Dedifferentiated amniotic fluid mesenchymal stem cell (primary cell): ENCODE measurements at regions not wholly inside any gene's neighbourhood (a gene's known extent, or its start where the extent isn't known, plus 50 kb on each side); places are given as distances from the start of the nearest gene placed in this dataset.

Experiments
- DNase-seq: peaks from one replicate; pipeline ENCODE4 v3.0.0-alpha.2; 2016; ENCODE audit errors: extremely low spot score

GRCh38 chr18:55850904-55851303, 262.9 kb upstream of the TCF4 start:
- DNase-seq, result no peak

- DNase-seq, result no peak
Observed at GRCh38 chr18:55849391-55849790, 261.4 kb upstream of the TCF4 start.

GRCh38 chr18:55847960-55848359, 260.0 kb upstream of the TCF4 start:
- DNase-seq, result no peak

- DNase-seq, result no peak
Observed at GRCh38 chr18:55845221-55845620, 257.2 kb upstream of the TCF4 start.

- peak; percentile 23 for DNase-seq
Observed at GRCh38 chr18:55844382-55844781, 256.4 kb upstream of the TCF4 start.

GRCh38 chr18:55841314-55841713, 253.3 kb upstream of the TCF4 start:
- DNase-seq, result no peak

GRCh38 chr18:55840601-55841170, 252.7 kb upstream of the TCF4 start:
- no peak for DNase-seq

- DNase-seq, result no peak
Observed at GRCh38 chr18:55839343-55839742, 251.4 kb upstream of the TCF4 start.

- no peak for DNase-seq
Observed at GRCh38 chr18:55838841-55839240, 250.8 kb upstream of the TCF4 start.

GRCh38 chr18:55838319-55838718, 250.3 kb upstream of the TCF4 start:
- DNase-seq, result no peak

- peak; percentile 92 for DNase-seq
Observed at GRCh38 chr18:55833543-55833942, 245.6 kb upstream of the TCF4 start.

- DNase-seq, result no peak
Observed at GRCh38 chr18:55830544-55830943, 242.6 kb upstream of the TCF4 start.

- DNase-seq, result peak; percentile 19
Observed at GRCh38 chr18:55821219-55821618, 233.2 kb upstream of the TCF4 start.

GRCh38 chr18:55819448-55819847, 231.5 kb upstream of the TCF4 start:
- no peak for DNase-seq

GRCh38 chr18:55818284-55818683, 230.3 kb upstream of the TCF4 start:
- DNase-seq, result no peak

GRCh38 chr18:55811925-55812324, 223.9 kb upstream of the TCF4 start:
- DNase-seq, result no peak

- DNase-seq, result no peak
Observed at GRCh38 chr18:55805666-55806065, 217.7 kb upstream of the TCF4 start.

- no peak for DNase-seq
Observed at GRCh38 chr18:55795101-55795669, 207.2 kb upstream of the TCF4 start.

GRCh38 chr18:55794288-55795052, 206.5 kb upstream of the TCF4 start:
- DNase-seq, result peak; percentile 66

GRCh38 chr18:55790296-55790695, 202.3 kb upstream of the TCF4 start:
- DNase-seq, result peak; percentile 78

- no peak for DNase-seq
Observed at GRCh38 chr18:55787536-55788073, 199.6 kb upstream of the TCF4 start.

- no peak for DNase-seq
Observed at GRCh38 chr18:55786651-55787272, 198.8 kb upstream of the TCF4 start.

- no peak for DNase-seq
Observed at GRCh38 chr18:55783921-55784320, 195.9 kb upstream of the TCF4 start.
